ENCODE measurements at regions not wholly inside any gene's neighbourhood (a gene's known extent, or its start where the extent isn't known, plus 50 kb on each side); places are given as distances from the start of the nearest gene placed in this dataset.

GRCh38 chr6:49336514-49337131 is 126.4 kb downstream of the MMUT start:
- no peak for TF ChIP-seq RFX5 (IDR thresholded peaks at IDR 0.05; ENCODE audit: low read depth, low read length)
- TF ChIP-seq POLR2AphosphoS5 (IDR thresholded peaks at IDR 0.05; ENCODE audit: low read length) = no peak
- no peak for TF ChIP-seq CTCF (IDR thresholded peaks at IDR 0.05 in 2 of 3, conservative IDR thresholded peaks at IDR 0.05 in 1 of 3; ENCODE audit: control insufficient read depth in 2 of 3, extremely low read depth in 1 of 3, insufficient read depth in 1 of 3, low read depth in 3 of 3, low read length in 3 of 3)
- no peak for TF ChIP-seq EZH2 (IDR thresholded peaks at IDR 0.05; ENCODE audit: borderline replicate concordance, control insufficient read depth, low read depth, low read length)

Data from GM12878 (cell line).